ENCODE measurements at regions not wholly inside any gene's neighbourhood (a gene's known extent, or its start where the extent isn't known, plus 50 kb on each side); places are given as distances from the start of the nearest gene placed in this dataset.

- no peak overlapping the region for H3K4me3 ChIP-seq (ENCODE audit: low read length)
- DNase-seq (ENCODE audit: low read depth): no peak
- TF ChIP-seq, protein P1, sequence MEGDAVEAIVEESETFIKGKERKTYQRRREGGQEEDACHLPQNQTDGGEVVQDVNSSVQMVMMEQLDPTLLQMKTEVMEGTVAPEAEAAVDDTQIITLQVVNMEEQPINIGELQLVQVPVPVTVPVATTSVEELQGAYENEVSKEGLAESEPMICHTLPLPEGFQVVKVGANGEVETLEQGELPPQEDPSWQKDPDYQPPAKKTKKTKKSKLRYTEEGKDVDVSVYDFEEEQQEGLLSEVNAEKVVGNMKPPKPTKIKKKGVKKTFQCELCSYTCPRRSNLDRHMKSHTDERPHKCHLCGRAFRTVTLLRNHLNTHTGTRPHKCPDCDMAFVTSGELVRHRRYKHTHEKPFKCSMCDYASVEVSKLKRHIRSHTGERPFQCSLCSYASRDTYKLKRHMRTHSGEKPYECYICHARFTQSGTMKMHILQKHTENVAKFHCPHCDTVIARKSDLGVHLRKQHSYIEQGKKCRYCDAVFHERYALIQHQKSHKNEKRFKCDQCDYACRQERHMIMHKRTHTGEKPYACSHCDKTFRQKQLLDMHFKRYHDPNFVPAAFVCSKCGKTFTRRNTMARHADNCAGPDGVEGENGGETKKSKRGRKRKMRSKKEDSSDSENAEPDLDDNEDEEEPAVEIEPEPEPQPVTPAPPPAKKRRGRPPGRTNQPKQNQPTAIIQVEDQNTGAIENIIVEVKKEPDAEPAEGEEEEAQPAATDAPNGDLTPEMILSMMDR (conservative IDR thresholded peaks at IDR 0.05; ENCODE audit: low read length): no peak
Observed at GRCh38 chr10:90642650-90643049, 215.2 kb downstream of the HTR7 start.

DNA sequence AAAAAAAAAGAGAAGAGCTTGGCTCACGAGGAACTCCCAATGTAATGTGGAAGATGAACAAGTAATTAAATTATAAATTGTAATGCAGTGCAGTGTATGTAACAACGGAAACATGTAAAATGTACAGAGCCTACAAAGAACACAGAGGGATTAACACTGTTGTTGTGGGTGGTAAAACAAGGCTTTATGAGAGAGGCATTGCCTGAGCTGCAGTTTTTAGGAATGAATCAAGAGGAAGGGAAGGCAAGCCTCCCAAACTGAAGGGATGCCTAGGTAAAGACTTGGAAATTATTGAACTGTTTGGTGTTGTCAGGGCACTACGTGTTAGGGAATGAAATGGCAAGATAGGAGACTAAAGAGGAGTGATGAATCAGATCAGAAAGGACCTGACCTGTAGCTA is 213.7 kb downstream of the HTR7 start:
- no peak overlapping the region for H3K4me3 ChIP-seq (ENCODE audit: low read length)
- TF ChIP-seq, protein P1 (conservative IDR thresholded peaks at IDR 0.05; ENCODE audit: low read length): no peak
- DNase-seq (ENCODE audit: low read depth): no peak

DNA sequence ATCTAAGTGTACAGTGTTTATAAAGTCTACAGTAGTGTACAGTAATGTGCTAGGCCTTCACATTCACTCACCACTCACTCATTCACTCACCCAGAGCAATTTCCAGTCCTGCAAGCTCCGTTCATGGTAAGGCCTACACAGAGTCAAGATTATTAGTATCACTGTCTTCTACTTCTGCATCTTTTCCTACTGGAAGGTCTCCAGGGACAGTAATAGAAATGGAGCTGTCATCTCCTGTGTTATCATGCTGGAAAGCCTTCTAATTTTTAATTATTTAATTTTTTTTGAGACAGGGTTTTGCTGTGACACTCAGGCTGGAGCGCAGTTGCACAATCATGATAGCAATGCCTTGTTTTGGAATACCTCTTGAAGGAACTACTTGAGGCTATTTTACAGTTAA is 207.0 kb downstream of the HTR7 start:
- DNase-seq (ENCODE audit: low read depth): no peak
- H3K4me3 ChIP-seq (ENCODE audit: low read length): no peak overlapping the region
- TF ChIP-seq, protein P1 (conservative IDR thresholded peaks at IDR 0.05; ENCODE audit: low read length): no peak

- TF ChIP-seq, protein P1 (conservative IDR thresholded peaks at IDR 0.05; ENCODE audit: low read length): no peak; the same call in 1 of the 2 replicates
- no peak for DNase-seq (ENCODE audit: low read depth)
- no peak overlapping the region for H3K4me3 ChIP-seq (ENCODE audit: low read length)
Observed at GRCh38 chr10:90652519-90652918, 205.3 kb downstream of the HTR7 start.

- H3K4me3 ChIP-seq (ENCODE audit: low read length): no peak overlapping the region
- no peak for DNase-seq (ENCODE audit: low read depth)
- TF ChIP-seq, protein P1 (conservative IDR thresholded peaks at IDR 0.05; ENCODE audit: low read length): no peak
Observed at GRCh38 chr10:90658791-90659190, 199.0 kb downstream of the HTR7 start.

- no peak for DNase-seq (ENCODE audit: low read depth)
- no peak overlapping the region for H3K4me3 ChIP-seq (ENCODE audit: low read length)
- TF ChIP-seq, protein P1 (conservative IDR thresholded peaks at IDR 0.05; ENCODE audit: low read length): no peak
Observed at GRCh38 chr10:90665905-90666662, 191.8 kb downstream of the HTR7 start.

- TF ChIP-seq, protein P1 (conservative IDR thresholded peaks at IDR 0.05; ENCODE audit: low read length): no peak
- no peak for DNase-seq (ENCODE audit: low read depth)
- no peak overlapping the region for H3K4me3 ChIP-seq (ENCODE audit: low read length)
Observed at GRCh38 chr10:90674461-90674860, 183.4 kb downstream of the HTR7 start.
